Cerebellar nuclear complex (tissue), 1 donor: ENCODE measurements at regions not wholly inside any gene's neighbourhood (a gene's known extent, or its start where the extent isn't known, plus 50 kb on each side); places are given as distances from the start of the nearest gene placed in this dataset.
A peak's percentile ranks its signal among the peaks of the same experiment; 100 is the strongest.

Source experiments
- DNase-seq, 2 experiments: peaks; one replicate each; lab custom pipeline; 2025; lab: John Stamatoyannopoulos, UW

GRCh38 chr1:232196042-232196441 is 433.9 kb downstream of the SIPA1L2 start:
- DNase-seq: no peak

GRCh38 chr1:232194424-232194823 is 435.5 kb downstream of the SIPA1L2 start:
- DNase-seq: no peak

GRCh38 chr1:232193451-232193783 is 436.5 kb downstream of the SIPA1L2 start:
- no peak for DNase-seq

DNA sequence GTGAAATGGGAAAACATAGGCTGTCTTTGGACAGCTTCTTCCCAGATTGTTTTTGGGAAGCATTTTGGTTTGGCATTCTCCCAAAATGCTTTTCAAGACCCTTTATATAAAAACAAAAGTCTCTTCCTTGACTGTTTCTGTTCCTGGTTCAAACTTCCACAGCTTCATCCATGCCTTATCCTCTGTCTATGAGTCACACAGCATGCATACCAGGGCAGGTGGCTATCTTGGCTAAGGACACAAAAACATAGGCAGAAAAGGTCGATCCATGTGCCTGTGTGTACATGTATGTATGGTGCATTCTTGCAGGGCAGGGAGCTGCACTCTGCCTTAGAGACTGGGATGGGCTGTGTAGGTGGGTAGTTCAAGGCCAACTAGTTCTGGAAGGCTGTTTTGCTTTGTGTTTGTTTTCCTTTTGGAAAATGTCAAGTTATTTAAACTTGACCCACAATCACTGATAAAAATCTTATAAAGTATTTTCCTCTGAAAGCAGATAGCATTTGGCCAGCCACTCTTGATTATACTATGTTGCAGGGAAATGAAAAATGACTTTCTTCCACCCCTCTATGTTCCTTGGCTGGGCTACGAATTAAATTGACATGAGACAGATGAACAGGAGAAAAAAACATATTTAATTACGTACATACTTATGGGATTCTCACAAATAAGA is 437.0 kb downstream of the SIPA1L2 start:
- no peak for DNase-seq

DNA sequence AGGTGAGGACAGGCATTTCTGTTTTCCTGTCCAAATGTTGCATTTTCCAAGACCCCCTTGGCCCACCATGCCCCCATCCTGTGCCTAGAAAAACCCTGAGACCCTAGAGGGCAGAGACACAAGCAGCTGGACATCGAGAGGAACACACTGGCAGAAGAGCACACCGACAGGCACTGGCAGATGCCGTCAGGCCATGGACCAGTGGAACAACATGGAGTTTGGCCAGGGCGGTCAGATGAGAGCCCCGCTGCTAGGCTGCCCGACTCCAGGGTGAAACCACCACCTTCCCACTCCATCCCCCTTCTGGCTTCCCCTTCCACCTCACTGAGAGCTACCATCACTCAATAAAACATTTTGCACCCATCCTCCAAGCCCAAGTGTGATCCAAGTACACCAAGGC is 438.4 kb downstream of the SIPA1L2 start:
- DNase-seq: no peak

- DNase-seq: no peak
These were observed 441.6 kb downstream of the SIPA1L2 start for GRCh38 chr1:232188318-232188717.

DNA sequence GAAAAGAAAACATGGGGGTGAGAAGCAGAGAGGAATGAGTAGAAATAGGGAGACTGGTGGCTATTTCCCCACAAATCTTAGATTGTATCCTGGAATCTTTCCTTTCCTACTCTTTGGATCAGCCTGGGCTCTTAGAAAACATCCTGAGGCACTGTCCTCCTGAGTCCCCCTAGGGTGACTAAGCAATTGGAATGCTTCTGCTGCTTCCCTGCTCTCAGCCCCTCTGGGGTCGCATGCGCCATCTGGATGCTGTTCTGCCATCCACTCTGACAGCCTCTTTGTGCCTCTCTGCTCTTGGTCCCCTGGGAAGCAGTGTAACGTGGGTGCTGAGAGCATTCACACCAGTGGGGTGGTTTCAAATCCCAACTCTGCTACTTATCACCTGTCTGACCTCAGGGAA is 443.0 kb downstream of the SIPA1L2 start:
- DNase-seq: no peak

- no peak for DNase-seq
These were observed 445.1 kb downstream of the SIPA1L2 start for GRCh38 chr1:232184561-232185530.

DNA sequence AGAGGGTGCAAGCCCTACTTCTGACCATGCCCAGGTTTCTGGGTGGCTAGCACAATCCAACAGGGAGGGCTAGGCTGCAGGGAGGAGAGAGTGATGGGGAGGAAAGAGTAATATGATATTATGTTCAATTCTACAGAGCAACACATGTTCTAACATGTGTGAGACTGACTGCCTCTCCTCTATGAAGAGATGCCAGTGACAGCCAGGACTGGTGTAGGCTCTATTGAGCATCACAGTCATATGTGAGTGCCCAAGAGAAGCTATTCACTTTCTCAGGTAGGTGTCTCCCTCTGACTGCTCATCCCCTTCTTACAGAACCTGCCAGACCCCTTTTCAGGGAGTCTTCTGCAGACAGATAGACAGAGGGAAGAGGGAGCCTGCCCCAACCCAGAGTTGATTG is 446.1 kb downstream of the SIPA1L2 start:
- DNase-seq: no peak

DNA sequence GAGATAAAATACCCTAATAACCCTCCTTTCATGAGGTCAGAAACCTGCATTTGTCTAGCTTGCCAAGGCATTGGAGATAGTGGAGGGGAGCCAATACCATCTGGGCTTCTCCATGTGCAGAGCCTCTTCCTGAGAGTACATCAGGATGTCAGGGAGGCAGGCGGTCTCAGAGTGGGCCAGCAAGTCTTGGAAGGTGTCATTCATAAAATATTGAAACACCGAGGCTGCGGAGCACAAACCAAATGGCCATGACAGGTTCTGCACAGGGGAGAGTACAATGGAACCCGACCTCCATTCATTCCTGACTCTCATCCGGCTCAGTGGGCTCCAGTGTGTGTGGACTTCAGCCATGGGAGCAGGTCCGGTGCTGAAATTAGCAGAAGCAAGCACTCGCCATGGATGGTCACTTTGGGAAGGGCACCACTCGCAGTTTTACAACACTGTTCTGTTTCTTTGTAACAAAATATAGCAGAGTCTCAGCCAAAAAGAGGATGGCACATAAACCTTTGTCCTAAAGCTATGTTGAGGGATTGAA is 446.6 kb downstream of the SIPA1L2 start:
- DNase-seq: peak; percentile 95 to 98

DNA sequence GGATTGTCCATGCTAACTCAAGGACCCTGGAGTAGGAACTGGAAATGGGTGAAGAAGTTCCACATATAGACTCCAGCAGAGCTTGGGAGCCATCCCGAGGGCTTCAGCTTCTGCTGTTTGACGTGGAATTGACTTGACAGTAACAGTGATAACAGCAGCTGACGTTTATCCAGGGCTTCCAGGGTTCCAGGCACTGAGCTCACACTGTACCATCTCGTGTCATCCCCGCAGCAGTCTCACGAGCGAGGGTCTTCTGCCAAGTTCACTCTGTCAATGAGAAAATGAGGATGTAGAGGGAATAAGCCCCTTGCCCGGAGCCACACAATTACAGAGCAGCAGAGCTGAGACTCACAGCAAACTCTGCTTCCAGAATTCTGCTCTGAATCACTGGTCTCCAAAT is 447.7 kb downstream of the SIPA1L2 start:
- DNase-seq: no peak

DNA sequence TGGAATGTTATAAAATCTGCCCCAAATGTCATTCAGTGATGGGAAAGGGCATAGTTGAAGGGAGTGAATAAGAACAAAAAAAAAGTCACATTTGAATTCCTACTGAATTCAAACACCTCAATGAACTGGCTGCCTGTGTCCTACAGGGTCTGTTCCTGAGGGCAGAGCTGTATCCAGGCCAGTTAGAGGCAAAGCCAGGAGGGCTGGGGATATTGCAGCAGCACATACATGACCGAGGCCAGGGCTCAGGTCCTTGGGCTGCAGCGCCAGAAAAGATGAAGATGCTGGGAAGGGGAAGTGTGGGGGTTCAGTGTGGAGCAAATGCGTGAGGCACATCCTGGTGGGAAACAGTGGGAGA is 449.2 kb downstream of the SIPA1L2 start:
- no peak for DNase-seq

GRCh38 chr1:232179896-232180778 is 449.8 kb downstream of the SIPA1L2 start:
- DNase-seq: no peak

DNA sequence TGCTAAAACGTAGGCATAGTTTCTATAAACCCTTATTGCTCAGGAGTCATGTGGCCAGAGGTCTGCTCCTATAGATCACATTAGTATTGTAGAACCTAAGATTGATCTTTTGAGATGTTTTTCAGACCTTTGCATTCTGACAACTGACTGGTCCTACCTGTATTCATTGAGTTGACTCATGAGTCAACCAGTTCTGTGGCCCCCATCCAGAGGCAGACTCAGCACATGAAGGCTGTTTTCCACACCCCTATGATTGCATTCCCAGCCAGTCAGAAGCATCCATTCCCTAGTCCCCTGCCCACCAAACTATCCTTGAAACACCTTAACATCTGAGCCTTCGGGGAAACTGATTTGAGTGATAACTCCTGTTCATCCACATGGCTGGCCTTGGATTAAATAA is 451.7 kb downstream of the SIPA1L2 start:
- DNase-seq: no peak

DNA sequence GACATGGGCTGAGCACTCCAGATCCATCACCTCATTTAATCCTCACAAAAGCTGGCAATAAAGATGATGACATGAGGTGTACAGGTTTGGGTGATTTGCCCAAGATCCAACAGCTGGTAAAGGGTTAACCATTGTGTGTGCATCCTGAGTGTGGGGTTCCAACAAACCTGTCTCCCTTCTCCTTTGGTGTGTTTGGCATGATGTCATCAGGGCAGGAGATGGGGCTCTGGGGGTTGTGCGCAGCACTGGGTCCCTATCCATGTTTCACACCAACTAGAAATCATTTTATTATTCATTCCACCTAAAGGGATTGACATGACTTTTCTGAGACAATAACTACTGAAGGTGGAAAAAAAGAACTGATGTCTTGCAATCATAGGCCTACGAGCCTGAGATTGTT is 452.5 kb downstream of the SIPA1L2 start:
- DNase-seq: no peak

- DNase-seq: no peak
These were observed 453.7 kb downstream of the SIPA1L2 start for GRCh38 chr1:232176222-232176621.

GRCh38 chr1:232174306-232174705 is 455.6 kb downstream of the SIPA1L2 start:
- no peak for DNase-seq

DNA sequence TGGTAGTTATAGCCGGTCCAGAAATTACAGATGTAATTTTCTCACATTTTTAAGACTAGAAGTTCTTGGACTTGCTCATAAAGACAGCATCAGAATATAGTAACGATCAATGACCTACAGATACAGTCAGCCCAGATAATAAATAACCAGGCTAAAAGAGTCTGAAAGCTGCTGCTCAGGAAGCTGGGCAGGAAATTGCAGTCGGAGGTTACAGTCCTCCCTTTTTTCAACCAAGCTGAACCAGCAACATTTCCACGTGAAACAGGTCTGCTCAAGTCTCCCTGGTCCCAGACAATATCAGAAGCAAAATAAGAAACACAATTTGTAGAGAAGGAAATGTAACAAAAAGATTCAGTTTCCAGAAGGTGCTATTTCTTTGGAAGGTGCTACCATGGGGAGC is 457.4 kb downstream of the SIPA1L2 start:
- DNase-seq: no peak

- no peak for DNase-seq
These were observed 459.0 kb downstream of the SIPA1L2 start for GRCh38 chr1:232170909-232171308.

DNA sequence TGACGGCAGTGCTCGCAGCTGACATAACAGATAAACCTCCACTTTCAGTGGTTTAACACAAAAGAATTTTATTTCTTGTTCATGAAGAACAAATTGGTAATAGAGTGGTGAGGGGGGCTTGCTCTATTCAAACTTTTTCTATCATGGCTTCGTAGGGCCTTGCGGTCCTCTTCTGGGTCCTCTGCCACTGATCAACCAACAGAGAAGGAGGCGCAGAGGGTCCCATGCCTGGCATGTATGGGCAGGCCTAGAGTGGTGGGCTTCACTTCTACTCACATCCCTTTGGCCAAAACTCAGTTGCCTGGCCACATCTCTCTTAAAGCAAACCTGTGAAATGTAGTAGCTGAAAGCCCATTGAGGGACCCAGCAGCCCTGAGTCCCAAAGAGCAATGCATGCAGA is 460.5 kb downstream of the SIPA1L2 start:
- no peak for DNase-seq

- DNase-seq: no peak
These were observed 461.4 kb downstream of the SIPA1L2 start for GRCh38 chr1:232168508-232168907.

- DNase-seq: no peak
These were observed 463.0 kb downstream of the SIPA1L2 start for GRCh38 chr1:232166942-232167341.
